Neuron (in vitro differentiated cells): ENCODE measurements at regions not wholly inside any gene's neighbourhood (a gene's known extent, or its start where the extent isn't known, plus 50 kb on each side); places are given as distances from the start of the nearest gene placed in this dataset.
"Not testable (repeated sequence)": the region's sequence is repeated elsewhere in the genome, so short reads cannot be mapped to it uniquely, and the experiment has no call there.

ENCODE experiments used
- H2AFZ ChIP-seq: one replicate; pipeline ENCODE4 v1.6.1; 2013; ENCODE audit warnings: low read depth, mild to moderate bottlenecking, inconsistent platforms, low read length, moderate library complexity
- H3K27me3 ChIP-seq: one replicate; pipeline ENCODE4 v1.6.1; 2013; ENCODE audit warnings: low read length; ENCODE audit not compliant: insufficient read depth
- H3K36me3 ChIP-seq: one replicate; pipeline ENCODE4 v1.6.1; 2013; ENCODE audit warnings: low read length; ENCODE audit not compliant: insufficient read depth
- H3K4me1 ChIP-seq: one replicate; pipeline ENCODE4 v1.6.1; 2013; ENCODE audit warnings: low read length; ENCODE audit not compliant: insufficient read depth
- H3K4me3 ChIP-seq: 2 replicates; pipeline ENCODE4 v1.5.1; 2013; ENCODE audit warnings: mild to moderate bottlenecking, low read length, moderate library complexity
- H3K9me3 ChIP-seq: one replicate; pipeline ENCODE4 v1.6.1; 2013; ENCODE audit warnings: low read length

DNA sequence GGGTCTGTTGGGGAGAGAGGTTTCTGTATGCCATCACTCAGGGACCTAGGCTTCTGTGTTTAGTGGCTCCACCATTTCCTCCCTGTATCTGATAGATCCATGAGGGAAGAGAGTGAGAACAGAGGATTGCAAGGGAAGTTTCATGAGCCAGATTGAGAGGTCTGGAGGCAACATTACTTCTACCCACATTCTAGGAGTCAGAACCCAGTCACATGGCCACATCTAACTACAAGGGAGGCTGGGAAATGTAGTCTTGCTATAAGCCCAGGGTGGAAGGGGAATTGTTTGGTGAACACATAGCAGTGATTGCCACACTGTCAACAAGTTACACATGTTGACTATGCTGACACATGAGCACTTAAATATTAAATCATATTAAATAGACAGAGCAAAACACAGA, 834.8 kb downstream of the C12orf50 start:
- H2AFZ ChIP-seq, H3K9me3 ChIP-seq, H3K36me3 ChIP-seq, H3K4me1 ChIP-seq, H3K27me3 ChIP-seq, H3K4me3 ChIP-seq: not testable (repeated sequence)

GRCh38 chr12:87185367-87185766, 843.8 kb downstream of the C12orf50 start:
- Histone ChIP-seq H2AFZ (no peak overlapping the region), H3K4me1 (peaks cover 4% of the 10 kb centered on the region), H3K4me3 (no peak overlapping the region), H3K9me3 (no peaks in the 10 kb centered on the region), H3K27me3 (no peaks in the 10 kb centered on the region), H3K36me3 (no peaks in the 10 kb centered on the region)

- Histone ChIP-seq H3K9me3 (no peaks in the 10 kb centered on the region), H3K4me3 (no peak overlapping the region), H2AFZ (no peak overlapping the region), H3K36me3 (no peaks in the 10 kb centered on the region), H3K4me1 (peaks cover 4% of the 10 kb centered on the region), H3K27me3 (no peaks in the 10 kb centered on the region)
Observed at GRCh38 chr12:87182696-87183233, 846.4 kb downstream of the C12orf50 start.

GRCh38 chr12:87171356-87171755, 857.8 kb downstream of the C12orf50 start:
- no peak overlapping the region for H3K4me3 ChIP-seq
- no peaks in the 10 kb centered on the region for H3K36me3 ChIP-seq
- H3K9me3 ChIP-seq: no peaks in the 10 kb centered on the region
- no peaks in the 10 kb centered on the region for H3K27me3 ChIP-seq
- no peak overlapping the region for H2AFZ ChIP-seq
- no peaks in the 10 kb centered on the region for H3K4me1 ChIP-seq

DNA sequence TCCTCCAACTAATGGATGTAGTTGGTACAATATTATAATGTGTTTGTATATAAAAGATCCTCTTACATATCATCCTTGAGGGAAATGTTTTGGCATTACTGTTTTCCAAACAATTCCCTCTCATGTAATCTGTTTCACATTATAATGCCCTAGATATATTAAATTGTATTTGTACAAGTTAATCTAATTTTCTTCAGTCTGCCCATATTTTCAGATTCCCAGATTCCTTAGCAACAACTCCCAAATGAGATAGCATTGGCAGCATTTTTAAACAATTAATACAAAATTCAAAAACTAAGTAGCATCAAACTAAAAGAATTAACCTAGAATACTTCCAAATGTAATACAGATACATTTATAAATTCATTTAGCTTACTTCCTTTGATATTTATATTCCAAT, 860.2 kb downstream of the C12orf50 start:
- no peak overlapping the region for H2AFZ ChIP-seq
- no peaks in the 10 kb centered on the region for H3K36me3 ChIP-seq
- H3K9me3 ChIP-seq: peaks cover 10% of the 10 kb centered on the region
- H3K27me3 ChIP-seq: no peaks in the 10 kb centered on the region
- no peak overlapping the region for H3K4me3 ChIP-seq
- no peaks in the 10 kb centered on the region for H3K4me1 ChIP-seq

GRCh38 chr12:87165733-87166375, 863.3 kb downstream of the C12orf50 start:
- Histone ChIP-seq H3K9me3 (peaks cover 10% of the 10 kb centered on the region), H3K36me3 (no peaks in the 10 kb centered on the region), H3K4me3 (no peak overlapping the region), H2AFZ (no peak overlapping the region), H3K4me1 (peaks cover 5% of the 10 kb centered on the region), H3K27me3 (no peaks in the 10 kb centered on the region)

- peaks cover 5% of the 10 kb centered on the region for H3K4me1 ChIP-seq
Observed at GRCh38 chr12:87163122-87163521, 866.1 kb downstream of the C12orf50 start.

GRCh38 chr12:87160848-87161601, 868.2 kb downstream of the C12orf50 start:
- Histone ChIP-seq H3K9me3 (peaks cover 9% of the 10 kb centered on the region), H3K4me3 (no peak overlapping the region), H3K36me3 (no peaks in the 10 kb centered on the region), H2AFZ (no peak overlapping the region), H3K4me1 (peaks cover 5% of the 10 kb centered on the region), H3K27me3 (no peaks in the 10 kb centered on the region)

More at GRCh38 chr12:87163122-87163521, 866.1 kb downstream of the C12orf50 start:
- Histone ChIP-seq H3K27me3 (no peaks in the 10 kb centered on the region), H3K4me3 (no peak overlapping the region), H3K9me3 (peaks cover 10% of the 10 kb centered on the region), H3K36me3 (no peaks in the 10 kb centered on the region), H2AFZ (no peak overlapping the region)

GRCh38 chr12:87157791-87158190, 871.4 kb downstream of the C12orf50 start:
- Histone ChIP-seq H3K36me3 (no peaks in the 10 kb centered on the region), H3K4me1 (peaks cover 2% of the 10 kb centered on the region), H3K9me3 (no peaks in the 10 kb centered on the region), H2AFZ (no peak overlapping the region), H3K4me3 (no peak overlapping the region), H3K27me3 (no peaks in the 10 kb centered on the region)

- no peak overlapping the region for H2AFZ ChIP-seq
- no peaks in the 10 kb centered on the region for H3K27me3 ChIP-seq
- H3K36me3 ChIP-seq: no peaks in the 10 kb centered on the region
- H3K4me1 ChIP-seq: no peaks in the 10 kb centered on the region
- H3K9me3 ChIP-seq: no peaks in the 10 kb centered on the region
- H3K4me3 ChIP-seq: no peak overlapping the region
Observed at GRCh38 chr12:87155621-87156020, 873.6 kb downstream of the C12orf50 start.

DNA sequence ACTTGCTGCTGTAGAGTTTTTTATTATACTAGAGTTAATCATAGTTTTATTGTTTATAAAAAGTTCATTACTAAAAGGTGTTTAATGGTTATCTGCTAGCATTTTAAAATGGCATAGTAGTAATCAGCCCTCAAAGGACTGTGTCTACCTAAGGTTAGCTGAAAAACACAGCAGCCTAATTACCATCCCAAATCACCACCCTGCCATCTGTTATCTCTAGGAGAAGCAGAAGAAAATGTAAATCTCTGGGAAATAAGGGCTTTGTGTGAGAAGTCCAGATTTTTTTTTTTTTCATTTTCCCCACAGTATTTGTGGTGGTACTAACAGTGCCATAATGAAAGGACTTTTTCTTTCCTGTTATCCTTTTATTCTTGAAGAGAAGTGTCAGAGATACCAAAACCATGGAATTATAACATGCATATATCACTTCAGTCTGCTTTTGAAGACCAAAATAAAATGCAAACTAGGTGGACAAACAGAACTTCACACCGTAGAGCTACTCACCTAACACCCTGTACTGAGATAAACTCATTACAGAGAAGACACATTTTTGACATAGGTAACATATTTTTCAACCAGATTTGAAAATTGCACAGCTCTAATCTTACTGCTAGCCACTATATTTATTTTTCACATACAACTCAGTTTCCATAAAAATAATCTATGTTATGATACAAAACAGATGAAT, 876.2 kb downstream of the C12orf50 start:
- Histone ChIP-seq H2AFZ (no peak overlapping the region), H3K4me1 (no peaks in the 10 kb centered on the region), H3K27me3 (no peaks in the 10 kb centered on the region), H3K4me3 (no peak overlapping the region), H3K36me3 (no peaks in the 10 kb centered on the region), H3K9me3 (no peaks in the 10 kb centered on the region)

GRCh38 chr12:87152075-87152474, 877.1 kb downstream of the C12orf50 start:
- peak overlapping the region; percentile 33 for H2AFZ ChIP-seq
- no peaks in the 10 kb centered on the region for H3K27me3 ChIP-seq
- H3K36me3 ChIP-seq: no peaks in the 10 kb centered on the region
- no peak overlapping the region for H3K4me3 ChIP-seq
- no peaks in the 10 kb centered on the region for H3K4me1 ChIP-seq
- no peaks in the 10 kb centered on the region for H3K9me3 ChIP-seq

DNA sequence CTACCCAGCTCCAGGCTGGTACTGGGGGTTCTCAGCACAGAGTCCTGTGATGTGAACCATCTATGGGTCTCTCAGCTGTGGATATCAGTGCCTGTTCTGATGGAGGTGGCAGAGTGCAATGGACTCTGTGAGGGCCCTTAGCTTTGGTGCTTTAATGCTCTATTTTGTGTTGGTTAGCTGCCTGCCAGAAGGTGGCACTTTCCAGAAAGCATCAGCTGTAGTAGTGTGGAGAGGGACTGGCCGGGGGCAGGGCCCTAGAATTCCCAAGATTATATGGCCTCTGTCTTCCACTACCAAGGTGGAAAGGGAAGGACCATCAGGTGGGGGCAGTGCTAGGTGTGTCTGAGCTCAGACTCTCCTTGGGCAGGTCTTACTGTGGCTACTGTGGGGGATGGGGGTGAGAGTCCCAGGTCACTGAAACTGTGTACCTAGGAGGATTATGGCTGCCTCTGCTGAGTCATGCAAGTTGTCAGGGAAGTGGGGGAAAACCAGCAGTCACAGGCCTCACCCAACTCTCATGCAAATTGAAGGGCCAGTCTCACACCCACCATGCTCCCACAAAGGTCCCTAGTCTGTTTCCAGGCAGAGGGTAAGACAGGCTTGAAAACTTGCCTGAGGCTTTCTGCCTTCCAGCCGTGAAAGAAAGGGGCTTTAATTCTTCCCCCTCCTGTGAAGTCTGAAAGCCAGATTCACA, 878.1 kb downstream of the C12orf50 start:
- Histone ChIP-seq H3K4me1 (no peaks in the 10 kb centered on the region), H3K27me3 (no peaks in the 10 kb centered on the region), H3K36me3 (no peaks in the 10 kb centered on the region), H3K9me3 (no peaks in the 10 kb centered on the region), H3K4me3 (no peak overlapping the region), H2AFZ (peak overlapping the region; percentile 33)
